Erythroblast (primary cell): ENCODE measurements at regions not wholly inside any gene's neighbourhood (a gene's known extent, or its start where the extent isn't known, plus 50 kb on each side); places are given as distances from the start of the nearest gene placed in this dataset.

Experiments
- GATA1 ChIP-seq: IDR thresholded peaks from 2 replicates; pipeline ENCODE4 v1.6.1; 2011; ENCODE audit warnings: low read depth, mild to moderate bottlenecking, control low read depth, low read length, moderate library complexity
- POLR2A ChIP-seq: IDR thresholded peaks from 2 replicates; pipeline ENCODE4 v1.6.1; 2011; ENCODE audit warnings: mild to moderate bottlenecking, low read length

DNA sequence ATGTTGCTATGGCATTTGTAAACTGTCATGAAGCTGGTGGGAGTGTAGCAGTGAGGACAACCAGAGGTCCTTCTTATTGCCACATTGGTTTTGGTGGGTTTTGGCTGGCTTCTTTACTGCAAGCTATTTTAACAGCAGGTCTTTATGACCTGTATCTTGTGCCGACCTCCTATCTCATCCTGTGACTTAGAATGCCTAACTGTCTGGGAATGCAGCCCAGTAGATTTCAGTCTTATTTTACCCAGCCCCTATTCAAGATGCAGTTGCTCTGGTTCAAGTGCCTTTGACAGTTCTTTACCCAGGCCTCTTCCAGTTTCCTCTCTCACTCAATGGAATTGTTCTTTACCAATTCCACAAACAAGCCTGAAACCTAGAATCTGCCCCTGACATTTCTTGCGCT lies 145.1 kb downstream of the KCNE4 start:
- TF ChIP-seq POLR2A: no peak
- TF ChIP-seq GATA1: no peak
